Stimulated activated naive CD8-positive, alpha-beta T cell treated with anti-CD3 and anti-CD28 coated beads, Interleukin-15, Interleukin-2, amounts not matched to agents 100 ng/mL and 50 ng/mL, for 24 hours (primary cell): ENCODE measurements at regions not wholly inside any gene's neighbourhood (a gene's known extent, or its start where the extent isn't known, plus 50 kb on each side); places are given as distances from the start of the nearest gene placed in this dataset.
"Not testable (repeated sequence)": the region's sequence is repeated elsewhere in the genome, so short reads cannot be mapped to it uniquely, and the experiment has no call there.

ENCODE experiments used
- H3K27ac Mint-ChIP-seq: one replicate; pipeline ENCODE4 v1.8.0; 2021; ENCODE audit warnings: mild to moderate bottlenecking, mixed read lengths
- H3K27me3 Mint-ChIP-seq: one replicate; pipeline ENCODE4 v1.8.0; 2021; ENCODE audit warnings: mixed read lengths
- H3K36me3 Mint-ChIP-seq: one replicate; pipeline ENCODE4 v1.8.0; 2021; ENCODE audit warnings: low read depth, mixed read lengths
- H3K4me1 Mint-ChIP-seq: one replicate; pipeline ENCODE4 v1.8.0; 2021; ENCODE audit warnings: low read depth, mixed read lengths
- H3K4me3 Mint-ChIP-seq: one replicate; pipeline ENCODE4 v1.8.0; 2021; ENCODE audit warnings: mild to moderate bottlenecking, mixed read lengths
- H3K9me3 Mint-ChIP-seq: one replicate; pipeline ENCODE4 v1.8.0; 2021; ENCODE audit warnings: mixed read lengths

DNA sequence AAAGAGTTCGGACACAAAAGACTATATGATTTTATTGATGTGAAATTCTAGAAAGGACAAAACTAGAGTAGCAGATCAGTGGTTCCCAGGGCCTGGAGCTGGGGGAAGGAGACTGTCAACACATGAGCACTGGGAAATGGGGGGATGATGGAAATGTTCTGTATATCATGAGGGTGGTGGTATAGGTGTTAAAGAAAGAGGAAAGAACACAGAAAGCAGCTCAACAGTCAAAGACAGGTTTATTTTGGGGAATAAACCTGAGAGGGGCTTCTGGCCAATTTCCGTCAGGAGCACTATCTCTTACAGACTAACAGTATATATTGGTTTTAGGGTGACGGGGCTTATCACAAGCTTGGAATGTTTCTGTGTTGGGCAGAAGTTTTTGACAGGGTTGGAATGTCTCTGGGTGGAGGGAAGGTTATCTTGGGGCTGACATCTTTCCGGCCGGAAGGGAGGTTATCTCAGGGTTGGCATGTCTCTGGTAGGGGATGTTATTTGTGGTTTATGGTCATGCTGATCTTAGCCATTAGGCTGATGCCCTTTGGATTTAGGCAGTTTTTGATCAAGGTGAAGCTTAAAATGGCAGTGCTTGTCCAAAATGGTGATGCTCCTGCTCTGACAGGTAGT lies 254.6 kb upstream of the NRP1 start:
- Mint-ChIP-seq H3K36me3 (no peaks in the 10 kb centered on the region), H3K9me3 (peaks cover 9% of the 10 kb centered on the region), H3K27ac (no peak overlapping the region), H3K4me1 (no peaks in the 10 kb centered on the region), H3K4me3 (no peak overlapping the region), H3K27me3 (peaks cover 13% of the 10 kb centered on the region)

DNA sequence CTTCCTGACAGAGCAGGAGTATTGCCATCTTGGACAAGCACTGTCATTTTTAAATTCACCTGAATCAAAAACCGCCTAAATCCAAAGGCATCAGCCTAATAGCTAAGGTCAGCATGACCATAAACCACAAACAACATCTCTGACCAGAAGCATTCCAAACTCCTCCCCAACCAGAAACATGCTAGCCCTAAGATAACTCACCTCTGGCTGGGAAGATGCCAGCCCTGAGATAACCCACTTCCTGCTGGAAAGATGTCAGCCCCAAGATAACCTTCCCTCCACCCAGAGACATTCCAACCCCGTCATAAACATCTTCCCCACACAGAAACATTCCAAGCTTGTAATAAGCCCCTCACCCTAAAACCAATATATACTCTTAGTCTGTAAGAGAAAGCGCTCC lies 250.1 kb upstream of the NRP1 start:
- H3K4me1 Mint-ChIP-seq, H3K9me3 Mint-ChIP-seq, H3K27ac Mint-ChIP-seq, H3K4me3 Mint-ChIP-seq, H3K36me3 Mint-ChIP-seq: not testable (repeated sequence)
- H3K27me3 Mint-ChIP-seq: peaks cover 13% of the 10 kb centered on the region

DNA sequence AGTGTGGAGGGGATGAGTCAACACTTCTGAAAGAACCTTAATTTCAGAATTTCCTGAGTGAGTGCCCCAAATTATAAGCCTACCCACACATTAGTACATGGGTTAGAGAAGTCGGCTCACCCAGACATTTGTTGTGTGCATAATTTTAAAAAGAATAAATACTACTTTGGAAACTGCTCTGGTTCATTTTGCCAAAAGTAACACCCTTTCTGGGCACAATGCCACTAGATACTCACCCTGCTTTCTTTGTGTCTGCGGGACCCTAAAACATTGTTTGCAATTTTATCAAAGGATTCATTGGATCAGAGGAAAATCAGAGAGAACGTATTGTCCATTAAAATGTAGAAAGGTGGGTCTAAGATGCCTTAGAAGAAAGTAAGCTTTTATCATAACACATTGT lies 245.5 kb upstream of the NRP1 start:
- Mint-ChIP-seq H3K4me1 (no peaks in the 10 kb centered on the region), H3K27ac (no peak overlapping the region), H3K9me3 (no peaks in the 10 kb centered on the region), H3K4me3 (no peak overlapping the region), H3K36me3 (no peaks in the 10 kb centered on the region), H3K27me3 (peaks cover 6% of the 10 kb centered on the region)

DNA sequence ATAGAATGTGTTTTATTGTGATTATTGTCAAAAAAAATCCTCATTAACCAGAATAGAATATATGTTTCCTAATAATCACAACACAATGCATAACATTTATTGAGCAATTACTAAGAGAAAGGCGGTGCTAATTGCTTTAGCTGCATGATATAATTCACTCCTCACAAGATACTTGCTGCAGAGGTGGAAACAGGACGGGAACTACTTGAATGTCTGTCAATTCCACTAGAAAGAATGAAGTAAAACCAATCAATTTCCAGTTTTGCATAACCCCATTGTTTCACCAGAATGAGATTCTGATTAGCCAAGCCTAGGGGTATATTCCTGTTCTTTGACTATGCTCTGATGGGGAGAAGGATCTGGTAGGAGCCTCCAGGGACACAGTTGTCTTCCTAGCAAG lies 239.1 kb upstream of the NRP1 start:
- Mint-ChIP-seq H3K9me3 (no peaks in the 10 kb centered on the region), H3K4me1 (no peaks in the 10 kb centered on the region), H3K27me3 (peaks cover 10% of the 10 kb centered on the region), H3K27ac (no peak overlapping the region), H3K4me3 (no peak overlapping the region), H3K36me3 (no peaks in the 10 kb centered on the region)

DNA sequence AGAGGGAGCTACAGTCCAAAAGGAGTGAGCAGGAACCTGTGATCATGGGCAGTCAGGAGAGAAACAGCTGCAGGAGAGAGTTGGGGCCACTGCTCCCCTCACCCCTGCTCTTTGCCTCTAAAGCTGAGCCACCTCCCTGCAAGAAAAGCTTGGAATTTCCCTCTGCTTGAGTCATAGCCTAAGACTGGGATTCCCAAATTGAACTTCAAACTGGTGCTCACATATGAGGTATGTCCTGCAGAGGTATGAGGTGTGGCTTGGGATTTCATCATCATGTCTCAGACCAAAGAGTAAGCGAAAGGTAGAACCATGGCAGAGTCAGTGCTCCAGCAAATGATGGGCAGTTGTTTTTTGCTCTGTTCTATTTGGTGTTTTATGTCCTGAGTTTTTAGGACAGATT lies 237.1 kb upstream of the NRP1 start:
- no peak overlapping the region for H3K4me3 Mint-ChIP-seq
- H3K27me3 Mint-ChIP-seq: peaks cover 10% of the 10 kb centered on the region
- no peaks in the 10 kb centered on the region for H3K4me1 Mint-ChIP-seq
- H3K36me3 Mint-ChIP-seq: no peaks in the 10 kb centered on the region
- H3K27ac Mint-ChIP-seq: no peak overlapping the region
- no peaks in the 10 kb centered on the region for H3K9me3 Mint-ChIP-seq

DNA sequence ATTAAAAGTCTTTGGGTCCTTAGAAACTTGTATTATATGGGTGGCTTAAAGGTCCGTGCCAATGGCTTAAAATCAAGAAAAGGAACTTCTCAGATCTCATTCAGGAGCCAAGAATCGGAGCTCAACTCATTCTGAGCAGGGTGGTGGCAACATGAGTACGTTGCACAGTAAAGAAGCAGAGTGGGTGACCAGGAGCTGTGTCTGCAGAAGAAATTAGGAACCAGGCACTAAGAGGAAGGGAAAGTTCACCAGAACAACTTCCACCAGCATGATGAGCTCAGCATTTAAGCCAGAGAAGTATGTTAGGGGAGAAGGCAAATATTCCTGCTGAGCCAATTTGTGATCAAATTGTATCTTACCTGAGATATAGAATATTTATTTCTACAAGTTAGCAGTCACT lies 236.0 kb upstream of the NRP1 start:
- Mint-ChIP-seq H3K27me3 (peaks cover 10% of the 10 kb centered on the region), H3K36me3 (no peaks in the 10 kb centered on the region), H3K27ac (no peak overlapping the region), H3K4me3 (no peak overlapping the region), H3K4me1 (no peaks in the 10 kb centered on the region), H3K9me3 (no peaks in the 10 kb centered on the region)

DNA sequence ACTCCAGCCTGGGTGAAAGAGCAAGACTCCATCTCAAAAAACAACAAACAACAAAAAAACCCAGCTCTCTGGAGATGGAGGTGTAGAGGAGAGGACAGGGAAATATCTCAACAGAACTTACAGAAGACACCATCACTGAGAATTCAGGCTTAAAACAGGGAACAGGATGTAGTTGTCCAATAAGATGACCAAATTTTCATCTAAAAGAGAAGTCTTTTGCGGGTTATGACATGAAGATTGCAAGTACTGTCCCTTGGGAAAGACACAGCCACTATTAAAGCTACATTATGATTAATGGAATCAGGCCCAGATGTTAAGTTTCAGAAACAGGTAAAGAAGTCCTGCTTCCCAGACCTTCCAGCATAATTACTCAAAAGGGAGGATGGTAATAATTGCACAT lies 235.2 kb upstream of the NRP1 start:
- no peaks in the 10 kb centered on the region for H3K9me3 Mint-ChIP-seq
- no peaks in the 10 kb centered on the region for H3K4me1 Mint-ChIP-seq
- H3K4me3 Mint-ChIP-seq: no peak overlapping the region
- H3K27me3 Mint-ChIP-seq: peaks cover 10% of the 10 kb centered on the region
- H3K27ac Mint-ChIP-seq: no peak overlapping the region
- H3K36me3 Mint-ChIP-seq: no peaks in the 10 kb centered on the region

DNA sequence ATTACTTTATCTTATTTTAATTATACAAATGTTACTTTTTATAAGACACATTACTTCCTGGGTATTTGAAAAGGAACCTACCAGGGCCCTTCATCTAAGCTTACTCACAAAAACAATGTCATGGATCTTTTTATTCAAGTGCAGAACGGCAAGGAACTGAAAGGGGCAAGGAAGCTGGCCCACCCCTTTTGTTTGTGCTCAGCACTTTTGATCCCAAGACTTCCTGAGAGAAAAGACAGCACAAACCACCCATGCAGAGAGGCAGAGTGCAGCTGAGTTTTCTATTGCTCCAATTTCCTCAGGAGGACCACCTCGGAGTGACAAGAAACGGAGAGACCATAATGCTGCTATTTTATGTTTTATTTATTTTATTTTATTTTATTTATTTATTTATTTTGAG lies 232.0 kb upstream of the NRP1 start:
- Mint-ChIP-seq H3K4me3 (no peak overlapping the region), H3K4me1 (no peaks in the 10 kb centered on the region), H3K36me3 (no peaks in the 10 kb centered on the region), H3K27ac (no peak overlapping the region), H3K9me3 (no peaks in the 10 kb centered on the region), H3K27me3 (peaks cover 10% of the 10 kb centered on the region)

DNA sequence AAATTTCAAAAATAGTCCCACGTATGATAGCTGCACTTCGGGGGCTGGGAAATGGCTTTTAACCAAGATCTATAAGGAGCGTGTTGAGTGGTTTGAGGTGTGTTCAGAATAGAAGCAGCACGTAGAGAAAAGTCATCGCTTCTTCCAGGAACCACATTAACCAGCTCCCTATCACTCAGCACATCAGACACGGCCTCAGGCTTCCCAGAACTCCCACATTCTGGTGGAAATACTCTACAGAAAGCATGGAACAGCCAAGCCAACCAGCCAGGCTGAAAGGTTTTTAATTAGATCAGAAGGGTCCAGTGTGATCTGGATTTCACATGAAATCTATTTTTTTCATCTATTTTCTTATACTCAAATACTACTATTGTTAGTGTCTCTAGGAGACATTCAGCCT lies 231.5 kb upstream of the NRP1 start:
- peaks cover 10% of the 10 kb centered on the region for H3K27me3 Mint-ChIP-seq
- H3K36me3 Mint-ChIP-seq: no peaks in the 10 kb centered on the region
- H3K9me3 Mint-ChIP-seq: no peaks in the 10 kb centered on the region
- no peak overlapping the region for H3K27ac Mint-ChIP-seq
- no peaks in the 10 kb centered on the region for H3K4me1 Mint-ChIP-seq
- no peak overlapping the region for H3K4me3 Mint-ChIP-seq

DNA sequence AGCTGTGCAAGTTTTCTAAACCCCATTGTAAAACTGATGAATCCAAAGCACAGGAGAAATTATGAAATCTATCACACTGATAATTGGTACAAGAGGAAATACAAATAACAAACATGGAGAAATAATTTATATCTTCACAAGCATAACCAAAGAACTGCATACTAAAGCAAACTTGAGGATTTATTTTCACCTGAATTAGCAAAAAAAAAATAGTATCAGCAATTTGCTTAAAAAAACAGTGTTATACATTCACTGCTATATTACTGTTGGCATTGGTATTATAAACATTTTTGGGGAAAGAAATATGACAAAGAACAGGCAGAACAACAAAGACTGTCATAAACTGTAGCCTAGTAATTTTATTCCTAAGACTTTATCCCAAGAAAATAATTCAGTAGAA lies 230.8 kb upstream of the NRP1 start:
- H3K36me3 Mint-ChIP-seq: no peaks in the 10 kb centered on the region
- no peak overlapping the region for H3K27ac Mint-ChIP-seq

DNA sequence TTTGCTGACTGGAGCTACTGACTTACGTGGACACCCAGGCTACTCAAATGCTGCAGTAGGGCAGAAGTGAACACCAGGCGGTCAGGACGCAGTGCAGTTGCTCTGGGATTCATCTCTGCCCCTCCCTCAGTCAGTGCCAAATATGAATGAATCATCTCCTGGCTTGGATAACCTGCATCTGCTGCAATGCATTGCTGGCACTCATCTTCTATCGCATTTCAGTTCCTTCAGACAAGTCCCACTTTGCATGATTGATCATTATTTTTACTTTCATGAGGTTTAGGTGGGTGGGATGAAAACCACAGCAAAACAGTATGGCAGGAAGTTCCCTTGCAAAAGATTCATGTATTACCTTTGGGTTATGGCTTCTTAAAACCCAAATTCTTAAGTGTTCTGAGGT lies 224.6 kb upstream of the NRP1 start:
- Mint-ChIP-seq H3K27ac (no peak overlapping the region), H3K4me1 (peaks cover 8% of the 10 kb centered on the region), H3K27me3 (peaks cover 29% of the 10 kb centered on the region), H3K36me3 (no peaks in the 10 kb centered on the region), H3K4me3 (no peak overlapping the region), H3K9me3 (no peaks in the 10 kb centered on the region)

More for the DNA sequence above, 230.8 kb upstream of the NRP1 start:
- Mint-ChIP-seq H3K4me3 (no peak overlapping the region), H3K27me3 (peaks cover 11% of the 10 kb centered on the region), H3K9me3 (no peaks in the 10 kb centered on the region), H3K4me1 (no peaks in the 10 kb centered on the region)

DNA sequence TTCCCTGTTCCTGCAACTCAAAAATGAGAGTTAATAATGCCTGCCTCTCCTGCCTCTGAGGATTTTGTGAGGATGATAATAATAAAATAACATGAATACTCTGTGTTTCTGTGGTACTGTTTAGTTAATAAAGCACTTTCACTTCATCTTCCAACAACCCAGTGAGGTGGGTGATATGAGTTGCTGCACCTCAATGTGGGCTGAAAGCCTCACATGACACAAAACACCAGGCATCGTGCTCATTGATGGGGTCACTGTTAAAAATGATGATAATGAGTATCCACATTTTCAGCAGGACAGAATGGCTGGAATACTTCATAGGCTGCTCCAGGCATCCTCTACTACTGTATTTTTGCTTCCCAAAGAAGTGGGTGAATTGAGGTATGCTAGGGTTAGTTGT lies 222.8 kb upstream of the NRP1 start:
- no peak overlapping the region for H3K4me3 Mint-ChIP-seq
- peaks cover 8% of the 10 kb centered on the region for H3K4me1 Mint-ChIP-seq
- no peaks in the 10 kb centered on the region for H3K9me3 Mint-ChIP-seq
- peaks cover 26% of the 10 kb centered on the region for H3K27me3 Mint-ChIP-seq
- H3K36me3 Mint-ChIP-seq: no peaks in the 10 kb centered on the region
- no peak overlapping the region for H3K27ac Mint-ChIP-seq

DNA sequence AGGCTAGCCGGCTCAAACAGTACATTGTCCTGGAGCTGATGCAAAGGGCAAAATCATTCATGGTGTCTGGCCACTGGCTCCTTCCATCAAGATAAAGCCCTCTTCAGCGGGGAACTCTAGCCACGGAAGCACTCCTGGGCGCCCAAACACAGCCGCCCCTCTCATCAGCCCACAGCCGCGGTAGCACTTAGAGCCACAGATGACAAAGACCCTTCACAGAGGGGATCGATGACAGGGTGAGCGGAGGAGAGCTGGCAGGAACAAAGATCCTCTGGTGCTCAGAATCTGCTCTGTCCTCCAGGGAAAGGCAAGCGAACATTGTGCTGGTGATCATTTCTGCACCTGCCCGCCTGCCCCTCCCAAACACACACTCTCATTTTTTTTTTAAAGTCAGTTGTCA lies 222.2 kb upstream of the NRP1 start:
- peaks cover 8% of the 10 kb centered on the region for H3K4me1 Mint-ChIP-seq
- no peaks in the 10 kb centered on the region for H3K9me3 Mint-ChIP-seq
- peaks cover 26% of the 10 kb centered on the region for H3K27me3 Mint-ChIP-seq
- H3K4me3 Mint-ChIP-seq: no peak overlapping the region
- H3K36me3 Mint-ChIP-seq: no peaks in the 10 kb centered on the region
- no peak overlapping the region for H3K27ac Mint-ChIP-seq

DNA sequence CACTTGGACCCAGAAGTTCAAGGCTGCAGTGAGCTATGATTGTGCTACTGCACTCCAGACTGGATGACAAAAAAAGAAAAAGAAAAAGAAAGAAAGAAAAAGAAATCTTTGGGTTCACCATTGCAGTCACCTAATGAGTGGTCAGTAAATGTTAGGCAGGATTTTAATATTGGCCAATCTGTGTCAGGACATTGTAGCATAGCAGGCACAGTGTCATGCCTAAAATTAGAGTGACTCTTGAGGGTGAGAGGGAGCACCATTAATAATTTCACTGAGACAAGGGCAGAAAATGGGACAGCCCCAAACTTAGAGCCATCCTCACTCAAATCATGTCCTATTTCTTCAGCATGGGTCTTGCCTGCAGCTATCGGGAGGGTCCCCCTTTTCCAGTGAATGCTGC lies 221.6 kb upstream of the NRP1 start:
- no peaks in the 10 kb centered on the region for H3K36me3 Mint-ChIP-seq
- peaks cover 8% of the 10 kb centered on the region for H3K4me1 Mint-ChIP-seq
- no peak overlapping the region for H3K4me3 Mint-ChIP-seq
- no peaks in the 10 kb centered on the region for H3K9me3 Mint-ChIP-seq
- H3K27me3 Mint-ChIP-seq: peaks cover 26% of the 10 kb centered on the region
- no peak overlapping the region for H3K27ac Mint-ChIP-seq

DNA sequence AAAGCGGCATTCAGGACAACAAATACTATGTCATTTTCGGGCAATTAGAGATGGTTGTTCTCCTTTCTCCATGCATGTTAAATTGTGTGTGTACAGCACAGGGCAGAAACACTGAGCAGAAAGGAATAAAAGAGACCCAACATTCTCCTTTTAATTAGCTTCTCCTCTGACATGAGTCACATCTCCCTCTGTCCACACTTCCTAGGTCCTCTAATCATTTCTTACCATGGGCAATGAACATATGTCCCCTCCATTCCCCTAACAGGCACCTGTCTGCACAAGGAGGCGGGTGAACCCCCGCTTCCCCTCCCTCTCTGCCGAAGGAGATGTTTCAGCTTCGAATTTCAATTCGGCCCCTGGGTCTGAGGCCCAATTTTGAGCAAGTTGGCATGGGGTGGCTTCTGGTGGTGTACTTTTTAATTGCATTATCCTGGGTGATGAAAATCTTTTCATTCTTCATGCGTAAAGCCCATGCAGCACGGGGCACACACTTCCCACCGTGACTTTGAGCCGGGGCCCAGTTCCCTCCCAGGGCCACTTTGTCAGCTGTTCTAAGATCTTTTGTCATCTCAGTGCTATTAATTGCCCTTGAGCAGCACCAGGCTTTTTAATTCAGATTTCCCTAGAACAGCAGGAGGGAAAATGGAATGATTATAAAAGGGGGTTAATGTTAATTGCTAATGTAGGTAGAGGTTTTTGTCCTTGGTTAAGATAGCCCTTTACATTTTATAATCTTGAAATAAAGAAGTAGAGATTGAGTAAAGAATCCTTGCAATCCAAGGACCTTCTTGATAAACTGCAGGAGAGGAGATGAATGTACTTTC lies 219.5 kb upstream of the NRP1 start:
- Mint-ChIP-seq H3K27ac (no peak overlapping the region), H3K4me3 (no peak overlapping the region), H3K36me3 (no peaks in the 10 kb centered on the region), H3K27me3 (peaks cover 29% of the 10 kb centered on the region), H3K4me1 (peaks cover 4% of the 10 kb centered on the region), H3K9me3 (no peaks in the 10 kb centered on the region)

DNA sequence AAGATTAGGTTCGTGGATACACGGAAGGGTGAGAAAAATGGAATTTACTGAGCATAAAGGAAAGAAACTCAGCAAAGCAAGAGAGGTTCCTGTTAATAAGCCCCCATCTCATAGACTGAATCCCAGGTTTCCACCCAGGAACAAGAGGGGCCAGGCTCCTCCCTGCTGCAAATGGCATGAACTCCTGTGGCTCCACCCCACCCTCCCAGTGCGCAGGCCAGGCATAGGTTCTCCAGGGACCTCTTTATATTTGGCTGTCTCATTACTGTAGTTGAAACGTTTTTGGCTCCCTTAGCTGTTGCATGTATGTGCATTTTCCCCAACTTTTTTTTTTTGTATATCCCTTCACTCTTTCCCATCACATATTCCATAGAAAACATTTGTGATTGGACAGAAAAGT lies 217.8 kb upstream of the NRP1 start:
- Mint-ChIP-seq H3K4me1 (no peaks in the 10 kb centered on the region), H3K9me3 (no peaks in the 10 kb centered on the region), H3K27ac (no peak overlapping the region), H3K4me3 (no peak overlapping the region), H3K36me3 (no peaks in the 10 kb centered on the region), H3K27me3 (peaks cover 28% of the 10 kb centered on the region)
